ENCODE measurements at regions not wholly inside any gene's neighbourhood (a gene's known extent, or its start where the extent isn't known, plus 50 kb on each side); places are given as distances from the start of the nearest gene placed in this dataset.
"Not testable (repeated sequence)": the region's sequence is repeated elsewhere in the genome, so short reads cannot be mapped to it uniquely, and the experiment has no call there.

- Mint-ChIP-seq H3K36me3 (no peaks in the 10 kb centered on the region), H3K27me3 (ENCODE audit: low read depth) (no peaks in the 10 kb centered on the region), H3K4me3 (no peak overlapping the region), H3K9me3 (no peaks in the 10 kb centered on the region), H3K4me1 (peaks cover 26% of the 10 kb centered on the region), H3K27ac (peak overlapping the region; percentile 33)
- TF ChIP-seq CTCF (IDR thresholded peaks at IDR 0.05; ENCODE audit: unreplicated experiment), result no peak
- no peak for DNase-seq (ENCODE audit: low spot score in 2 of 2, unreplicated experiment in 2 of 2)
Measured at GRCh38 chr3:31095255-31095654, 200.8 kb upstream of the GADL1 start.

GRCh38 chr3:31096661-31097395, 202.4 kb upstream of the GADL1 start:
- Mint-ChIP-seq H3K27ac (peak overlapping the region; percentile 5), H3K9me3 (peaks cover under 1% of the 10 kb centered on the region), H3K36me3 (no peaks in the 10 kb centered on the region), H3K27me3 (ENCODE audit: low read depth) (no peaks in the 10 kb centered on the region), H3K4me1 (peaks cover 30% of the 10 kb centered on the region), H3K4me3 (no peak overlapping the region)
- no peak for TF ChIP-seq CTCF (IDR thresholded peaks at IDR 0.05; ENCODE audit: unreplicated experiment)
- DNase-seq (ENCODE audit: low spot score in 2 of 2, unreplicated experiment in 2 of 2), result no peak

- Mint-ChIP-seq H3K4me1 (peaks cover 14% of the 10 kb centered on the region), H3K27ac (no peak overlapping the region)
- TF ChIP-seq CTCF (IDR thresholded peaks at IDR 0.05; ENCODE audit: unreplicated experiment), result no peak
Measured at GRCh38 chr3:31100519-31100918, 206.1 kb upstream of the GADL1 start.

GRCh38 chr3:31101285-31101684, 206.8 kb upstream of the GADL1 start:
- H3K27me3 Mint-ChIP-seq (ENCODE audit: low read depth); DNase-seq (ENCODE audit: low spot score in 2 of 2, unreplicated experiment in 2 of 2); H3K4me3 Mint-ChIP-seq; H3K36me3 Mint-ChIP-seq; H3K9me3 Mint-ChIP-seq: not testable (repeated sequence)
- Mint-ChIP-seq H3K27ac (peak overlapping the region; percentile 68), H3K4me1 (peaks cover 14% of the 10 kb centered on the region)

More at GRCh38 chr3:31100519-31100918, 206.1 kb upstream of the GADL1 start:
- DNase-seq (ENCODE audit: low spot score in 2 of 2, unreplicated experiment in 2 of 2), result no peak
- no peak overlapping the region for H3K4me3 Mint-ChIP-seq
- no peaks in the 10 kb centered on the region for H3K36me3 Mint-ChIP-seq
- peaks cover 4% of the 10 kb centered on the region for H3K9me3 Mint-ChIP-seq
- no peaks in the 10 kb centered on the region for H3K27me3 Mint-ChIP-seq (ENCODE audit: low read depth)

GRCh38 chr3:31102196-31102879, 207.9 kb upstream of the GADL1 start:
- TF ChIP-seq CTCF (IDR thresholded peaks at IDR 0.05; ENCODE audit: unreplicated experiment), result no peak
- H3K9me3 Mint-ChIP-seq, result peaks cover 4% of the 10 kb centered on the region
- H3K4me3 Mint-ChIP-seq, result no peak overlapping the region
- no peaks in the 10 kb centered on the region for H3K36me3 Mint-ChIP-seq
- H3K27me3 Mint-ChIP-seq (ENCODE audit: low read depth), result no peaks in the 10 kb centered on the region
- H3K4me1 Mint-ChIP-seq, result peaks cover 15% of the 10 kb centered on the region
- DNase-seq (ENCODE audit: low spot score in 2 of 2, unreplicated experiment in 2 of 2), result no peak
- H3K27ac Mint-ChIP-seq, result no peak overlapping the region

GRCh38 chr3:31103181-31103580, 208.7 kb upstream of the GADL1 start:
- Mint-ChIP-seq H3K4me3 (no peak overlapping the region), H3K36me3 (no peaks in the 10 kb centered on the region), H3K9me3 (peaks cover 4% of the 10 kb centered on the region), H3K4me1 (peaks cover 15% of the 10 kb centered on the region), H3K27me3 (ENCODE audit: low read depth) (no peaks in the 10 kb centered on the region), H3K27ac (no peak overlapping the region)
- DNase-seq (ENCODE audit: low spot score in 2 of 2, unreplicated experiment in 2 of 2), result no peak
- TF ChIP-seq CTCF (IDR thresholded peaks at IDR 0.05; ENCODE audit: unreplicated experiment), result no peak
